ENCODE measurements at regions not wholly inside any gene's neighbourhood (a gene's known extent, or its start where the extent isn't known, plus 50 kb on each side); places are given as distances from the start of the nearest gene placed in this dataset.

DNA sequence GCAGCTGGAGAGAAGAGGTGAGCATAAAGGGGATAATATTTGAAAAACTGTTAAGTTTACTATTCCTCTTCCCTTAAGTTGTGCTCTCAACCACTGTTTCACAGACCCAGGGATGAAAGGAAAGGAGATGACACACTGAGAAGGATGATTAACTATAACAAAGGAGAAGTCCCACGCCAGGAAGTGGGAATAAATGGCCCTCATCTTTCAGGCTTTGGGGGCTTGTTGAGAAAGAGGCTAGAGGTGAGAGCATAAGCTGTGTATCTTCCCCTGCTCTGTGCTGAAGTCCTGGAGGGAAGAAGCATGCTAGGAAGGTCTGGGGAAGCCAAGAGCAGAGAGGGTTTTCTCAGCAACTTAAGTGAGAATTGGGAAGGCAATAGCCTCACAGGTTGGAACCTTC is 399.1 kb upstream of the ATP5MC3 start:
- no peak for TF ChIP-seq CTCF (conservative IDR thresholded peaks at IDR 0.05; ENCODE audit: low read depth, low read length)
- no peak overlapping the region for H3K4me3 ChIP-seq (ENCODE audit: low read depth, low read length)
- DNase-seq (ENCODE audit: low read depth) = no peak

DNA sequence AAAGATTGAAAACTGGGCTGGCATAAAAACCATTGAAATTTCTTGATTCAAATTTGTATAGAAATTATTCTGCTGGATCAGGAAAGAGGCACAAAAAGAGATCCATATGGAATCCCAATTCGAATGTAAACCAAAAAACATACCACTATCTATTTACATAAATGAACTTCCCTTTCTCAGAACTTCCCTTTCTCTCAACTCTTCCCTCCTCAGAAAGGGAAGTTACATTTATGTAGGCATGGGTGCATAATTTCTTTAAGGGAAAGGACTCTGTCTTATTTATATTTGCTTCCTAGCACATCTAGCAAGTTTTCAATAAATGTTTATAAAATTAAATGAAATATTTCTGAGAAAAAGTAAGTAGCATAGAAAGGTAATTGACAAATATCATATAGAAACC is 398.1 kb upstream of the ATP5MC3 start:
- no peak for DNase-seq (ENCODE audit: low read depth)

GRCh38 chr2:175577368-175577970 is 396.0 kb upstream of the ATP5MC3 start:
- no peak for DNase-seq (ENCODE audit: low read depth)
- H3K4me3 ChIP-seq (ENCODE audit: low read depth, low read length) = no peak overlapping the region
- no peak for TF ChIP-seq CTCF (conservative IDR thresholded peaks at IDR 0.05; ENCODE audit: low read depth, low read length)

More for the DNA sequence above, 398.1 kb upstream of the ATP5MC3 start:
- H3K4me3 ChIP-seq (ENCODE audit: low read depth, low read length) = no peak overlapping the region
- no peak for TF ChIP-seq CTCF (conservative IDR thresholded peaks at IDR 0.05; ENCODE audit: low read depth, low read length)

DNA sequence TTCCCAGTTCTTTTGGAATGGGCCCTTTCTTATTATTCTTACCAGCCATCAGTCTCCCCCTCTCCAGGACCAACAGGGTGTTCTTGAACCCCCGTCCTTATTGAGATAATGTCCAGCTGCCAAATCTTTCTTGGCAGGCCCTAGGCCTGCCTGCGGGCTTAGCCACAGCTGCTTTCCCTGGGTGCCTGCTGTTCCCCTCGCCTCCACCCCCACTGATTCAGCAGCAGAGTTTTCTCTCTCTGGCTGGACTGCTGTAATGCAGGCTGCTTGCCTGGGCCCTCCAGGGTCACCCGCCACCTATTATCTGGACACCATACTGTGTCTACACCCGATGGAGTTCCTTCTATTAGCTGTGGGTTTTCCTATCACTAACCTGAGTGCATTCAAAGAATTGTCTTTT is 395.4 kb upstream of the ATP5MC3 start:
- no peak overlapping the region for H3K4me3 ChIP-seq (ENCODE audit: low read depth, low read length)
- no peak for TF ChIP-seq CTCF (conservative IDR thresholded peaks at IDR 0.05; ENCODE audit: low read depth, low read length)
- no peak for DNase-seq (ENCODE audit: low read depth)

DNA sequence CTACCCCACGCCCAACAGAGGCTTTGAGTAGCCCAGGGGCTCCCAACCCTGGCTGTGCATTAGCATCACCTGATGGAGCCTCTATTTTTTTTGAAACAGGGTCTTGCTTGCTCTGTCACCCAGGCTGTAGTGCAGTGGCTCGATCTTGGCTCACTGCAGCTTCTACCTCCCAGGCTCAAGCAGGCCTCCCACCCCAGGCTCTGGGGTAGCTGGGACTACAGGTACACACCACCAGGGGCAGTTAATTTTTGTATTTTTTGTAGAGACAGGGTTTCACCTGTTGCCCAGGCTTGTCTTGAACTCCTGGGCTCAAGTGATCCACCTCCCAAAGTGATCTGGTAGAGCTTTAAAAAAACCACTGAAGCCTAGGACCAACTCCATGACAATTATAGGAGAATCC is 394.8 kb upstream of the ATP5MC3 start:
- DNase-seq (ENCODE audit: low read depth) = no peak
- no peak for TF ChIP-seq CTCF (conservative IDR thresholded peaks at IDR 0.05; ENCODE audit: low read depth, low read length)
- no peak overlapping the region for H3K4me3 ChIP-seq (ENCODE audit: low read depth, low read length)

- DNase-seq (ENCODE audit: low read depth) = no peak
- no peak overlapping the region for H3K4me3 ChIP-seq (ENCODE audit: low read depth, low read length)
- no peak for TF ChIP-seq CTCF (conservative IDR thresholded peaks at IDR 0.05; ENCODE audit: low read depth, low read length)
These were observed 394.1 kb upstream of the ATP5MC3 start for GRCh38 chr2:175575346-175576258.
